H9 (cell line): ENCODE measurements at regions not wholly inside any gene's neighbourhood (a gene's known extent, or its start where the extent isn't known, plus 50 kb on each side); places are given as distances from the start of the nearest gene placed in this dataset.

Source experiments
- DNase-seq: peaks from one replicate; pipeline ENCODE4 v3.0.0-alpha.2; 2017
- H2AFZ ChIP-seq: one replicate; pipeline ENCODE4 v1.6.1; 2013; ENCODE audit warnings: mild to moderate bottlenecking, low read length, control low read depth, moderate library complexity
- H2AK5ac ChIP-seq: 2 replicates; pipeline ENCODE4 v1.6.1; 2013; ENCODE audit warnings: low read length, control low read depth, mixed read lengths; ENCODE audit not compliant: insufficient read length
- H2BK120ac ChIP-seq: one replicate; pipeline ENCODE4 v1.6.1; 2013; ENCODE audit warnings: low read depth, mild to moderate bottlenecking, low read length, control low read depth, inconsistent platforms; ENCODE audit not compliant: poor library complexity, severe bottlenecking
- H2BK12ac ChIP-seq: 2 replicates; pipeline ENCODE4 v1.6.1; 2013; ENCODE audit warnings: low read length, control low read depth, mixed read lengths, low read depth; ENCODE audit not compliant: insufficient read length
- H2BK15ac ChIP-seq: 2 replicates; pipeline ENCODE4 v1.6.1; 2013; ENCODE audit warnings: low read depth, low read length, control low read depth
- H2BK20ac ChIP-seq: one replicate; pipeline ENCODE4 v1.6.1; 2013; ENCODE audit warnings: low read depth, mild to moderate bottlenecking, low read length, control low read depth, inconsistent platforms; ENCODE audit not compliant: poor library complexity, severe bottlenecking
- H2BK5ac ChIP-seq: 2 replicates; pipeline ENCODE4 v1.6.1; 2013; ENCODE audit warnings: low read length, control low read depth, mixed read lengths; ENCODE audit not compliant: insufficient read length
- H3K14ac ChIP-seq: 2 replicates; pipeline ENCODE4 v1.6.1; 2013; ENCODE audit warnings: low read length, control low read depth; ENCODE audit not compliant: insufficient read depth
- H3K18ac ChIP-seq: 2 replicates; pipeline ENCODE4 v1.6.1; 2013; ENCODE audit warnings: low read depth, mild to moderate bottlenecking, mixed read lengths, low read length, control low read depth; ENCODE audit not compliant: insufficient read length
- H3K23ac ChIP-seq: 2 replicates; pipeline ENCODE4 v1.6.1; 2013; ENCODE audit warnings: low read length, control low read depth, mixed read lengths, low read depth; ENCODE audit not compliant: insufficient read length
- H3K23me2 ChIP-seq: 2 replicates; pipeline ENCODE4 v1.6.1; 2013; ENCODE audit warnings: low read depth, mild to moderate bottlenecking, mixed read lengths, low read length, control low read depth; ENCODE audit not compliant: insufficient read length, poor library complexity, severe bottlenecking
- H3K27ac ChIP-seq: 2 replicates; pipeline ENCODE4 v1.5.1; 2013; ENCODE audit warnings: low read length, control low read depth, mixed read lengths, low read depth; ENCODE audit not compliant: insufficient read length
- H3K27me3 ChIP-seq: 2 replicates; pipeline ENCODE4 v1.6.1; 2013; ENCODE audit warnings: low read length, control low read depth, inconsistent platforms; ENCODE audit not compliant: insufficient read depth
- H3K4ac ChIP-seq: 2 replicates; pipeline ENCODE4 v1.6.1; 2013; ENCODE audit warnings: low read depth, mild to moderate bottlenecking, control low read depth, inconsistent platforms, low read length, moderate library complexity
- H3K4me1 ChIP-seq: 2 replicates; pipeline ENCODE4 v1.6.1; 2013; ENCODE audit warnings: low read length, control low read depth, inconsistent platforms; ENCODE audit not compliant: insufficient read depth
- H3K4me2 ChIP-seq: 2 replicates; pipeline ENCODE4 v1.6.1; 2013; ENCODE audit warnings: low read length, control low read depth, mixed read lengths; ENCODE audit not compliant: insufficient read length, insufficient read depth
- H3K56ac ChIP-seq: 2 replicates; pipeline ENCODE4 v1.6.1; 2013; ENCODE audit warnings: low read depth, mild to moderate bottlenecking, mixed read lengths, low read length, control low read depth; ENCODE audit not compliant: insufficient read length
- H3K79me1 ChIP-seq: 2 replicates; pipeline ENCODE4 v1.6.1; 2013; ENCODE audit warnings: low read depth, mild to moderate bottlenecking, moderate library complexity, low read length, control low read depth, inconsistent platforms; ENCODE audit not compliant: insufficient read depth, poor library complexity, severe bottlenecking
- H3K79me2 ChIP-seq: 2 replicates; pipeline ENCODE4 v1.6.1; 2013; ENCODE audit warnings: low read length, control low read depth, inconsistent platforms; ENCODE audit not compliant: insufficient read depth
- H3K9ac ChIP-seq: 2 replicates; pipeline ENCODE4 v1.6.1; 2013; ENCODE audit warnings: low read length, control low read depth, mixed read lengths; ENCODE audit not compliant: insufficient read length; ENCODE audit errors: extremely low read depth
- H3K9me3 ChIP-seq: one replicate; pipeline ENCODE4 v1.6.1; 2013; ENCODE audit warnings: low read depth, low read length, inconsistent platforms; ENCODE audit not compliant: control insufficient read depth
- H3T11ph ChIP-seq: one replicate; pipeline ENCODE4 v1.6.1; 2013; ENCODE audit warnings: mild to moderate bottlenecking, low read length, control low read depth, inconsistent platforms
- H4K20me1 ChIP-seq: one replicate; pipeline ENCODE4 v1.6.1; 2013; ENCODE audit not compliant: control insufficient read depth, insufficient read length, insufficient read depth
- H4K5ac ChIP-seq: 2 replicates; pipeline ENCODE4 v1.6.1; 2013; ENCODE audit warnings: low read depth, mild to moderate bottlenecking, mixed read lengths, low read length, control low read depth; ENCODE audit not compliant: insufficient read length
- H4K8ac ChIP-seq: replicated peaks from 2 replicates; pipeline ENCODE4 v1.6.1; 2013; ENCODE audit warnings: low read length, control low read depth, mixed read lengths, low read depth; ENCODE audit not compliant: insufficient read length
- H4K91ac ChIP-seq: 2 replicates; pipeline ENCODE4 v1.6.1; 2013; ENCODE audit warnings: low read depth, mild to moderate bottlenecking, moderate library complexity, mixed read lengths, low read length, control low read depth; ENCODE audit not compliant: insufficient read length
- H3K27ac Mint-ChIP-seq, 3 experiments: 2 replicates in 2 of 3; 3 replicates in 1 of 3; pipeline ENCODE4 v1.8.0; 2020 to 2021; ENCODE audit warnings: mixed read lengths in 3 of 3, mild to moderate bottlenecking in 1 of 3, moderate library complexity in 1 of 3
- H3K27me3 Mint-ChIP-seq: 2 replicates; pipeline ENCODE4 v1.8.0; 2021; ENCODE audit warnings: low read depth, mild to moderate bottlenecking, moderate library complexity, mixed read lengths
- H3K36me3 Mint-ChIP-seq, 3 experiments: 2 replicates in 2 of 3; 3 replicates in 1 of 3; pipeline ENCODE4 v1.8.0; 2020 to 2021; ENCODE audit warnings: low read depth in 3 of 3, mixed read lengths in 3 of 3; ENCODE audit not compliant: insufficient read depth in 1 of 3
- H3K4me1 Mint-ChIP-seq, 2 experiments: 2 replicates each; pipeline ENCODE4 v1.8.0; 2020; ENCODE audit warnings: mixed read lengths in 2 of 2
- H3K4me3 Mint-ChIP-seq, 2 experiments: 2 replicates in 1 of 2; 3 replicates in 1 of 2; pipeline ENCODE4 v1.8.0; 2020 to 2021; ENCODE audit warnings: mild to moderate bottlenecking in 2 of 2, mixed read lengths in 2 of 2, moderate library complexity in 1 of 2
- H3K9me3 Mint-ChIP-seq, 2 experiments: 2 replicates in 1 of 2; 3 replicates in 1 of 2; pipeline ENCODE4 v1.8.0; 2020; ENCODE audit warnings: mild to moderate bottlenecking in 2 of 2, mixed read lengths in 2 of 2, moderate library complexity in 1 of 2
- CTCF ChIP-seq: fragments of 200-600 bp; sonication (generic); conservative IDR thresholded peaks from 3 replicates; pipeline ENCODE4 v1.8.0; 2021; ENCODE audit warnings: antibody characterized with exemption, mild to moderate bottlenecking
- WGBS: extraction: QIAGEN DNeasy Blood & Tissue Kit; methylation state at CpG from one replicate; pipeline ENCODE4 v1.1.7; 2013; ENCODE audit warnings: missing lambda C conversion rate, low lambda C conversion rate, mixed read lengths; ENCODE audit not compliant: insufficient read length; ENCODE audit errors: extremely low coverage; 5-methylcytosine and 5-hydroxymethylcytosine counted together

DNA sequence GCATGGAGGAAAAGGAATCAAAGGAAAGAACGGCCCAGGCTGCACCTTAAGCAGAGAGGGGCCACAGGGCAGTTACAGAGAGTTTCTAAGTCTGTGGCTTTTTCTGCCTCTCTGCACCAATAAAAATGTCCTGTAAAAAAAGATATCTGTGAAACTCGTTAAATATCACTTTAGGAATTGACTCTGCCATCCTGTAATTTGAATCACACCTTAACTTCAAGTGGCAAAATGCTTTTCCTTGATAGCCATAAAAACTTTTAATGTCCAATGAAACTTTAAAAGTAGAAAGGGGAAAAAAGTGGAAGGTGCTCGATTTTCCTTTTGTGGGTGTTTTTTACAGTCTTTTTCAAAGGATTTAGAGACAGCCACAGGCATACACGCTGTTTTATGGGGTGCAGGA, 255.7 kb downstream of the ARRDC4 start:
- Histone ChIP-seq H3K9ac (no peak overlapping the region), H3K18ac (no peak overlapping the region), H2AFZ (no peak overlapping the region), H3K4ac (no peak overlapping the region), H3K27ac (no peak overlapping the region), H4K8ac (no peak overlapping the region), H4K5ac (no peak overlapping the region), H2BK5ac (no peak overlapping the region), H3K23me2 (no peaks in the 10 kb centered on the region), H2BK20ac (no peak overlapping the region), H3K79me2 (no peaks in the 10 kb centered on the region), H3K27me3 (no peaks in the 10 kb centered on the region), H2AK5ac (no peak overlapping the region), H3K9me3 (no peaks in the 10 kb centered on the region), H4K91ac (no peak overlapping the region), H4K20me1 (no peaks in the 10 kb centered on the region), H3K79me1 (no peaks in the 10 kb centered on the region), H3K4me2 (no peak overlapping the region), H3K4me1 (no peaks in the 10 kb centered on the region), H2BK120ac (no peak overlapping the region), H3K56ac (no peak overlapping the region), H3T11ph (no peak overlapping the region), H3K14ac (no peak overlapping the region), H2BK12ac (no peak overlapping the region), H3K23ac (no peak overlapping the region), H2BK15ac (no peak overlapping the region)
- no peak overlapping the region for H3K4me3 Mint-ChIP-seq
- no peaks in the 10 kb centered on the region for H3K4me1 Mint-ChIP-seq
- WGBS: no CpG with 5 or more reads among the region's 4 CpGs
- no peak overlapping the region for H3K27ac Mint-ChIP-seq
- H3K9me3 Mint-ChIP-seq: no peaks in the 10 kb centered on the region
- H3K36me3 Mint-ChIP-seq: peaks cover 0 to 1% (median 0%) of the 10 kb centered on the region in 3 experiments; a peak in 1 of 7 replicates
- no peak for DNase-seq
- peaks cover 3% of the 10 kb centered on the region; the same call in 1 of the 2 replicates for H3K27me3 Mint-ChIP-seq
- TF ChIP-seq CTCF: no peak
